ENCODE measurements at regions not wholly inside any gene's neighbourhood (a gene's known extent, or its start where the extent isn't known, plus 50 kb on each side); places are given as distances from the start of the nearest gene placed in this dataset.

GRCh38 chr17:55663400-55663799 lies 59.3 kb downstream of the TMEM100 start:
- TF ChIP-seq SUZ12 (IDR thresholded peaks at IDR 0.05) (no peak), SP1 (IDR thresholded peaks at IDR 0.05) (no peak), BHLHE40 (IDR thresholded peaks at IDR 0.05; ENCODE audit: borderline replicate concordance) (no peak), HDGF (IDR thresholded peaks at IDR 0.05; ENCODE audit: borderline replicate concordance) (no peak), FOXM1 (IDR thresholded peaks at IDR 0.05; ENCODE audit: borderline replicate concordance) (no peak), FOXK2 (IDR thresholded peaks at IDR 0.05) (no peak), TARDBP (IDR thresholded peaks at IDR 0.05) (no peak), ZNF384 (IDR thresholded peaks at IDR 0.05) (no peak), NFRKB (IDR thresholded peaks at IDR 0.05) (no peak), FOXA1 (IDR thresholded peaks at IDR 0.05) (no peak), L3MBTL2 (conservative IDR thresholded peaks at IDR 0.05) (no peak), ELF4 (IDR thresholded peaks at IDR 0.05) (no peak), PKNOX1 (IDR thresholded peaks at IDR 0.05) (no peak)
